Tibial nerve (tissue), 4 donors: ENCODE measurements at regions not wholly inside any gene's neighbourhood (a gene's known extent, or its start where the extent isn't known, plus 50 kb on each side); places are given as distances from the start of the nearest gene placed in this dataset.

Experiments
- DNase-seq, 2 donors: peaks; one replicate each; pipeline ENCODE4 v3.0.0-alpha.2; 2019; ENCODE audit warnings: low spot score in 2 of 2
- H3K27ac ChIP-seq, 4 donors: fragments of 200-600 bp; sonication (generic) in 3 of 4; one replicate each; pipeline ENCODE4 v1.5.1; 2017 to 2019; ENCODE audit warnings: mild to moderate bottlenecking in 1 of 4
- H3K27me3 ChIP-seq, 2 donors: fragments of 200-600 bp; sonication (generic) in 1 of 2; one replicate each; pipeline versions ENCODE4 v1.5.1 to v1.6.0; 2017 to 2019
- H3K36me3 ChIP-seq, 3 donors: fragments of 200-600 bp; sonication (generic); one replicate each; pipeline ENCODE4 v1.5.1; 2018 to 2019
- H3K4me1 ChIP-seq, 4 donors: fragments of 200-600 bp; sonication (generic) in 3 of 4; one replicate each; pipeline ENCODE4 v1.5.1; 2017 to 2019
- H3K4me3 ChIP-seq, 4 donors: fragments of 200-600 bp; sonication (generic) in 3 of 4; one replicate each; pipeline ENCODE4 v1.5.1; 2017 to 2019; ENCODE audit warnings: mild to moderate bottlenecking in 1 of 4, moderate library complexity in 1 of 4
- H3K9me3 ChIP-seq, 4 donors: fragments of 200-600 bp; sonication (generic) in 3 of 4; one replicate each; pipeline ENCODE4 v1.5.1; 2017 to 2019
- EP300 ChIP-seq, 2 donors: sonication (generic); formaldehyde crosslinking; IDR thresholded peaks; one replicate each; pipeline ENCODE4 v1.6.1; 2017; ENCODE audit warnings: antibody characterized with exemption in 2 of 2, mild to moderate bottlenecking in 1 of 2
- POLR2A ChIP-seq, 2 donors: fragments of 450-650 bp; IDR thresholded peaks; one replicate each; pipeline ENCODE4 v1.6.1; 2017; ENCODE audit warnings: antibody characterized with exemption in 2 of 2, mild to moderate bottlenecking in 2 of 2, moderate library complexity in 2 of 2
- WGBS, 2 donors: methylation state at CpG; one replicate each; pipeline ENCODE4 v1.1.5; 2018; 5-methylcytosine and 5-hydroxymethylcytosine counted together
- TF ChIP-seq, protein P1 (sequence below), 5 experiments: fragments of 200-600 bp in 3 of 5; fragments of 450-650 bp in 2 of 5; sonication (generic) in 3 of 5; IDR thresholded peaks; one replicate each; pipeline ENCODE4 v1.5.1; 2016 to 2019; ENCODE audit warnings: antibody characterized with exemption in 5 of 5, mild to moderate bottlenecking in 3 of 5, moderate library complexity in 2 of 5

DNA sequence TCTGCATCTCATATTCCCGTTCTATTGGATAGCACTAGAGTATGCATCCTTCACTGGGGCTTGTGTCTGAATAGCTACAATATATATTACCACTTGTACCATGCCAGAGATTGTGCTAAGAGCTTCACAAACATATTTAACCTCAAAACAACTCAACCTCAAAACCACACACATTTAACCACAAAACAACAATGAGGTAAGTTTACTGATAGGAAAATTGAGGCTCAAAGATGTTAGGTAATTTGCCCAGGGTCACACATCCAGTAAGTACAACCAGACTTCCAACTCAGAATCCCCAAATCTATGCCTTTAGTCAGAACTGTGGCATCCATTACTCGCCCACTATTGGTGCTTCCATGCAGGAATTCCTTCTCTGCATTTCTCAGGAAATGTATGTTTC lies 220.0 kb downstream of the FAM43A start:
- Histone ChIP-seq H3K4me3 (no peak overlapping the region), H3K36me3 (no peaks in the 10 kb centered on the region), H3K27ac (peak overlapping the region in 1 of 4 donors; percentile 38), H3K9me3 (peaks cover 0 to under 1% (median 0%) of the 10 kb centered on the region in 4 donors), H3K27me3 (no peaks in the 10 kb centered on the region), H3K4me1 (peaks cover 0 to 8% (median 4%) of the 10 kb centered on the region in 4 donors)
- no peak for DNase-seq
- TF ChIP-seq, protein P1, sequence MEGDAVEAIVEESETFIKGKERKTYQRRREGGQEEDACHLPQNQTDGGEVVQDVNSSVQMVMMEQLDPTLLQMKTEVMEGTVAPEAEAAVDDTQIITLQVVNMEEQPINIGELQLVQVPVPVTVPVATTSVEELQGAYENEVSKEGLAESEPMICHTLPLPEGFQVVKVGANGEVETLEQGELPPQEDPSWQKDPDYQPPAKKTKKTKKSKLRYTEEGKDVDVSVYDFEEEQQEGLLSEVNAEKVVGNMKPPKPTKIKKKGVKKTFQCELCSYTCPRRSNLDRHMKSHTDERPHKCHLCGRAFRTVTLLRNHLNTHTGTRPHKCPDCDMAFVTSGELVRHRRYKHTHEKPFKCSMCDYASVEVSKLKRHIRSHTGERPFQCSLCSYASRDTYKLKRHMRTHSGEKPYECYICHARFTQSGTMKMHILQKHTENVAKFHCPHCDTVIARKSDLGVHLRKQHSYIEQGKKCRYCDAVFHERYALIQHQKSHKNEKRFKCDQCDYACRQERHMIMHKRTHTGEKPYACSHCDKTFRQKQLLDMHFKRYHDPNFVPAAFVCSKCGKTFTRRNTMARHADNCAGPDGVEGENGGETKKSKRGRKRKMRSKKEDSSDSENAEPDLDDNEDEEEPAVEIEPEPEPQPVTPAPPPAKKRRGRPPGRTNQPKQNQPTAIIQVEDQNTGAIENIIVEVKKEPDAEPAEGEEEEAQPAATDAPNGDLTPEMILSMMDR (IDR thresholded peaks at IDR 0.05): no peak
- TF ChIP-seq EP300 (IDR thresholded peaks at IDR 0.05) (no peak), POLR2A (IDR thresholded peaks at IDR 0.05) (no peak)
- 81 to 84% methylated on average over 2 of the region's 2 CpGs for WGBS, 2 donors

DNA sequence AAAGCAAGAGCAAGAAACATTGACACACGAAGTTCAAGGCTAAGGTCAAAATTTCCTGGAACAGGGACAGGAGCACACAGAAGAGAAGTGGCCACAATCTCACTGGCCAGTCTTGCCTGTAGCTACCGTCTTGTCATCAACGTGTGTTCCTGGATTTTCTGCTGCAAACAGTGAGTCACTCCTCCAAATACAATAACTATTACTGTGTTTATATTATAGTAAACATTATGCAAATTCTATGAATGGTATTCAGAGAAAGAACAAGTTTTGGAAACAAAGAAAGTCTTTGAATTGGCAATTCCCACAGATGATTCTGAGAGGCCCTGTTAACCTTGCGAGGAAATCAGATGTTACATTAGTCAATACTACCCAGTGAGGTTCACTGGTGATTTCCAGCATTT lies 220.5 kb downstream of the FAM43A start:
- peaks cover 0 to 8% (median 4%) of the 10 kb centered on the region in 4 donors for H3K4me1 ChIP-seq
- 30 to 33% methylated on average over 4 of the region's 4 CpGs for WGBS, 2 donors
- H3K9me3 ChIP-seq: no peaks in the 10 kb centered on the region
- H3K27me3 ChIP-seq: no peaks in the 10 kb centered on the region
- DNase-seq: no peak
- TF ChIP-seq POLR2A (IDR thresholded peaks at IDR 0.05) (no peak), EP300 (IDR thresholded peaks at IDR 0.05) (no peak)
- TF ChIP-seq, protein P1 (IDR thresholded peaks at IDR 0.05): no peak
- H3K27ac ChIP-seq: peak overlapping the region in 1 of 4 donors; percentile 38
- H3K36me3 ChIP-seq: no peaks in the 10 kb centered on the region
- H3K4me3 ChIP-seq: no peak overlapping the region

DNA sequence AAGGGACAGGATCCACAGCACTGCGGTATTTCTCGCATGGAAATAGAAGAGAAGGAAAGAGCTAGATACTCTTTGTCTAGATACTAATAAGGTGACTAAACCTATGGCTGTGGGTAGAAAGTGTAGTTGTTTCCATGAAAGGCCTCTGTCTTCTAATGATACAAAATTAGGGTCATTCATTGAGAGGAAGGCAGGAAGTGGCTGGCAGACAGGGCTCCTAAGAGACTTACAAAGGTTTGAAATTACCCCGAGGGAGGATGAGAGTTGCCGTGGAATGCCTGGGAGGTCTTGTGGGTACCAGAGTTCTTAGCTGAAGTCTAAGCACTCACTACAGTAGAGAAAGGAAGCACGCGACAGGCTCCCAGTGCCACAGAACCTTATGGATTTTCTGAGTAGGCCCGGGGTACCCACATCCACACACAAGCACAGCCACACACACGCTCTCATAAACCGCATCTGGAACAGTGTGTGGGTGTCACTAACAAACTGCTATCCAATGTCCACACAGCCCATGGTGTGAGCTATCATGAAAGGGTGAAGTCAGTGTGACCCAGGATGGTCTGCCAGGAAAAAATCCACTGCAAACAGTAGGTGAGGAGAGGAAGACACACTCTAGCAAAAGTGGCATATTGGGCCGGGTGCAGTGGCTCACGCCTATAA lies 221.4 kb downstream of the FAM43A start:
- no peak for DNase-seq
- Histone ChIP-seq H3K27me3 (no peaks in the 10 kb centered on the region), H3K27ac (no peak overlapping the region), H3K9me3 (no peaks in the 10 kb centered on the region), H3K4me1 (peaks cover 0 to 8% (median 4%) of the 10 kb centered on the region in 4 donors), H3K4me3 (no peak overlapping the region), H3K36me3 (no peaks in the 10 kb centered on the region)
- WGBS, 2 donors: 73 to 84% methylated on average over 11 of the region's 11 CpGs
- no peak for TF ChIP-seq EP300 (IDR thresholded peaks at IDR 0.05)

DNA sequence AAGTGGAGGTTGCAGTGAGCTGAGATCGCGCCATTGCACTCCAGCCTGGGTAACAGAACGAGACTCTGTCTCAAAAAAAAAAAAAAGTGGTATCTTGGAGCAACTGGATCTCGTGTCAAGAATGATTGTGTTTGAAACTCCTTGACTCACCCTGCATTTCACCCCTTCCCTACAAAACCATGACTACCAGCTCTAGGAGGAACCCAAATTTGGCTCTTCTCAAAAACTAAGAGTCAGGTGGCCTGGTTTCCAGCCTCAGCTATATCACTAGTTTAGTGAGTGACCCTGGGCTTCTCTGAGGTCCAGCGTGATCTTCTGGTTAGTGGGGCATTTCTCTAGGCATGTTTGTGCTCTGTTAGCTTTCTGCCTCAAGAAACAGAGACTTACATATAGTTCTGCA lies 222.1 kb downstream of the FAM43A start:
- no peak for DNase-seq
- H3K36me3 ChIP-seq: no peaks in the 10 kb centered on the region
- H3K4me1 ChIP-seq: peaks cover 0 to 8% (median 4%) of the 10 kb centered on the region in 4 donors
- no peaks in the 10 kb centered on the region for H3K27me3 ChIP-seq
- TF ChIP-seq, protein P1 (IDR thresholded peaks at IDR 0.05): no peak
- TF ChIP-seq EP300 (IDR thresholded peaks at IDR 0.05) (no peak), POLR2A (IDR thresholded peaks at IDR 0.05) (no peak)
- no peak overlapping the region for H3K27ac ChIP-seq
- no peaks in the 10 kb centered on the region for H3K9me3 ChIP-seq
- WGBS, 2 donors: 69 to 94% methylated on average over 5 of the region's 5 CpGs
- no peak overlapping the region for H3K4me3 ChIP-seq

DNA sequence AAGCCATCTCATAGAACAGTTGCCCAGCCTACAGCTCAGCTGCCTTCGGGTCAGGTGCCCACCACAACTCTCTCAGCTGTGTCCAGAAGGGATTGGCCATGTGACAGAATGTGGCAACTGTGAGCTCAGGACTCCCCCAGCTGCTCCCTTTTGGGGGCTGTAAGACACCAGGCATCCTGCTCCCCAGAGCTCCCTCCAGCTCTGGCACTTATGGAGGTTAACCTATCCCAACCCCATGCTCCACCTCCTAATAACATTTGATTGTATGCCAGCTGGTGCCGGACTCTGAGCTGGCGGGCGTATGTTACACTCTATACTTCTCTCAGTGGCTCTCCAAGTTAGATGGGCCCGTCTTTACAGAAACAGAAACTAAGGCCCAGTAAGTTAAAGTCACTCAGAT lies 222.8 kb downstream of the FAM43A start:
- DNase-seq: no peak

More for the DNA sequence above, 222.8 kb downstream of the FAM43A start:
- 77 to 89% methylated on average over 5 of the region's 5 CpGs for WGBS, 2 donors
- H3K4me3 ChIP-seq: no peak overlapping the region
- H3K27ac ChIP-seq: no peak overlapping the region
- no peaks in the 10 kb centered on the region for H3K27me3 ChIP-seq
- TF ChIP-seq EP300 (IDR thresholded peaks at IDR 0.05): no peak
- no peak for TF ChIP-seq POLR2A (IDR thresholded peaks at IDR 0.05)
- TF ChIP-seq, protein P1 (IDR thresholded peaks at IDR 0.05): no peak
- no peaks in the 10 kb centered on the region for H3K9me3 ChIP-seq
- peaks cover 0 to 8% (median 4%) of the 10 kb centered on the region in 4 donors for H3K4me1 ChIP-seq
- no peaks in the 10 kb centered on the region for H3K36me3 ChIP-seq
